NOMO-1 (cell line): ENCODE measurements at regions not wholly inside any gene's neighbourhood (a gene's known extent, or its start where the extent isn't known, plus 50 kb on each side); places are given as distances from the start of the nearest gene placed in this dataset.

ENCODE experiments used
- DNase-seq, 2 experiments: peaks; one replicate each; lab custom pipeline; 2025; ENCODE audit not compliant: unreplicated experiment in 2 of 2; lab: John Stamatoyannopoulos, UW

- no peak for DNase-seq
These were observed 62.7 kb downstream of the NPTX2 start for GRCh38 chr7:98679741-98680140.

GRCh38 chr7:98681511-98681910 is 64.4 kb downstream of the NPTX2 start:
- no peak for DNase-seq

- DNase-seq: peak; percentile 24 to 51
These were observed 64.9 kb downstream of the NPTX2 start for GRCh38 chr7:98681951-98682350.

GRCh38 chr7:98683514-98683913 is 66.4 kb downstream of the NPTX2 start:
- DNase-seq: no peak

GRCh38 chr7:98685541-98685940 is 68.5 kb downstream of the NPTX2 start:
- no peak for DNase-seq

DNA sequence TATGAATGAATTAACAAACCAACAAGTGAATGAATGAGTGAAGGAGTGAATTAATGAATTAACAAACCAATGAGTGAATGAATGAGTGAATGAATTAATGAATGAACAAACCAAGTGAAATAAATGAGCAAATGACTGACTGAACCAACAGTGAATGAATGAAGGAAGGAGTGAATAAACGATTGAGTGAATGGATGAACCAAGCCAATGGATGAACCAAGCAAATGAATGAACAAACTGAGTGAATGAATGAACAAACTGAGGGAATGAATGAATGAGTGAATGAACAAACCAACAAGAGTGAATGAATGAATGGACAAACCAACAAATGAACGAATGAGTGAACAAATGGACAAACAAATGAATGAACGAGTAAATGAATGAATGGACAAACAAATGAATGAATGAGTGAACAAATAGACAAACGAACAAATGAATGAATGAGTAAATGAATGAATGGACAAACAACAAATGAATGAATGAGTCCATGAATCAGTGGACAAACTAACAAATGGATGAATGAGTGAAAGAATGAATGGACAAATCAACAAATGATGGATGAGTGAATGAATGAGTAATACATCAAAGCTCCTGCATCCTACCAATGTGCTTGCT is 69.5 kb downstream of the NPTX2 start:
- DNase-seq: no peak

DNA sequence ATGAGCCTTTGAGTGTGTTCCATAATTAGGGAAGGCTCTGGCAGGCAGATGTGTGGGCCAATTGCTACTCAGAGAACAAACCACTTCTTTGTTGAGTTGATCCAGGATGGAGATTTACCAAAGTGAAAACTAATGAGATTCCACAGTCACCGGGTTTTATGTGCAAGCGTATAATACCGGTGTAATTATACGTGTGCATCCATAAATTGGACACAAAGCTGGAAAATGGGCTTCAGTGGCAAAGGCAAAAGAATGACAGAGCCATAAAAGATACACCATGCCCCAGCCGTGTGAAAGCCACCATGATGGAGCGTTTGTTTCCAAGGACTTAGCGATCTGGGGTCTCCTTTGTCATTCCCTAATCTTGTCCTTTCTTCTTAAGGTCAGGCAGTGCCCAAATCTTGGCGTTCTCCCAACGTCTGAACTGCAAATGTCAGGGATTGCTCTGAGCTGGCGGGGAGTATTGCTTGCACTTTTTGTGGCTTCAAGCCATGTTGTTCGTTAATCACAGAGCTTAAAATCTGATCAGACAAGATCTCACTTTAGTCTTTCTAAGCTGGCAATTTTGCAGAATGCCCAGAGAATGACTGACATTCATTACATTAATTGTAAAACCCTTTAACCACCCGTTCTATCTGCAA is 70.1 kb downstream of the NPTX2 start:
- peak in 1 of 2 experiments; percentile 7 for DNase-seq

- no peak for DNase-seq
These were observed 74.5 kb downstream of the NPTX2 start for GRCh38 chr7:98691619-98692018.

DNA sequence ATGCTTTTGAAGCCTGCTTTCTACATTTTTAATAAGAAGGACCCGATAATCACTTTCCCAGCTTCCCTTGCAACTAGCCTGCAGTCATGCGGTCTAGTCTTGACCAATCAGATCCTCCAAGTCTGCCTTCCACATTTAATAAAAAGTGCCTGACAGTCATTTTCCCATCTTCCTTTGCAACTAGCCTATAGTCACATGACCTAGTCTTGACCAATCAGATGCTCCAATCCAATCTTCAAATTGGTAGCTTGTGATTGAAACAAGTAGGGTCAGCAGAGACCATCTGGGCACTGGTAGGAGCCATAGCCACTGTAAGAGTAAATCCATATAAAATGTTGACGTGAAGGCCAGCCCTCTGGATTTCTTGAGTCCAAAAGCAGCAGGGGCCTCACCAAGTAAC is 80.0 kb downstream of the NPTX2 start:
- no peak for DNase-seq

GRCh38 chr7:98697485-98698240 is 80.6 kb downstream of the NPTX2 start:
- DNase-seq: no peak

DNA sequence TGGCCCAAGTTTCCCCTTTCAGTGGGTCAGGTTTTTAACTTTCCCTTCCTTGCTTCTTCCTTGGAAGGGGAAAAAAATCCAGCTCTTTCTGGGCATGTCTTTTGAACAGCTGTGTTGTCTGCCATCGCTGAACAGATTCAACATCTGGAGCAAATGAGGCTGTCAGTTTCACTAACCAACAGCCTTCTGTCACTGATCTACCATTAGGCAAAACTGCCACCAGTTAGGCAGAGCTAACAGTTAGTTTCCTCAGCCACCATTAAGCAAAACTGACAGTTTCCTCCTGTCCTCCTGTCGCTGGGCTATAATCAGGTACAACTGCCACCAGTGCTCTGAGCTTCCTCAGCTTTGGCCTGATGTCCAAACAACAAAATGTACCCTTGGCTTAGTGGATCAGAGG is 81.9 kb downstream of the NPTX2 start:
- DNase-seq: no peak

GRCh38 chr7:98700533-98700932 is 83.4 kb downstream of the NPTX2 start:
- DNase-seq: no peak

DNA sequence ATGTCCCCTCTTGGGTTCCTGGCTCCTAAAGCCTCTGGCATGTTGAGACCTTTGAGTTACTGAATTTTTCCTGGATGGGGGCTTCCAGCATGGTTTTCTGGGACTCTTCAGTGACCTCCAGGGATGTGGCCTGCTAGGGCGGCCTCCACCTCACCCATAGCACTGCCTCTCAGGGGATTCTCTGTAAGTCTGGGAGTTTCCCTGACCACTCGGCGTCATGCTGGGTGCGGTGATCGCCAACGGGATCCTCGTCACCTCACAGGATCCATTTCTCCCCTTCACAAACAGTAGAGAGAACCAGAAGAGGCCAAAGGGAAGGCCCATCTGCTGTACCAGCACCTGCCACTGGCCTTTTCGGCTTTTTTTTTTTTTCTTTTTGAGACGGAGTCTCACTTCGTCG is 84.3 kb downstream of the NPTX2 start:
- DNase-seq: no peak

GRCh38 chr7:98702021-98702420 is 84.9 kb downstream of the NPTX2 start:
- DNase-seq: no peak

GRCh38 chr7:98703916-98704315 is 86.8 kb downstream of the NPTX2 start:
- DNase-seq: peak; percentile 8

- DNase-seq: no peak
These were observed 88.5 kb downstream of the NPTX2 start for GRCh38 chr7:98705626-98706025.

GRCh38 chr7:98707076-98707475 is 90.0 kb downstream of the NPTX2 start:
- no peak for DNase-seq

GRCh38 chr7:98711945-98712344 is 94.9 kb downstream of the NPTX2 start:
- DNase-seq: no peak

- no peak for DNase-seq
These were observed 96.2 kb downstream of the NPTX2 start for GRCh38 chr7:98713165-98713810.

DNA sequence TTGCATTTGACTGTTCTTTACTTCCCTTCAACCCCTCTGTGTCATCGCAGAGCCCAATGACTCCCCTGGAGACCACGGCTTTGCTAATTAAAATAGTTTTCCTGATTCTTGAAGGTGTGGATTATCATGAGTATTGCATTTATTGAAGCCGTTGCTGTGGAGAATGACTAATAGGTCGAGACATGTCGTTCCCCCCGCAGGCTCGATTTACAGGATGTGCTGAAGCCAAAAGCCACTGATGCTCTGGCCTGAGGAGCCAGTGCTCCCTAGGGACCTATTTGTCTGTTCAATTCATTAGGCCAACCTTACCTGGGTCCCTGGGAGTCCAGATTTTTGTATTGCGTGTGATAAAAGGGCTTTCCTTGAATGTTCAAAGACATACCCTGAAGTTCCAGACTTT is 102.3 kb downstream of the NPTX2 start:
- DNase-seq: no peak

- no peak for DNase-seq
These were observed 105.3 kb downstream of the NPTX2 start for GRCh38 chr7:98722402-98722801.

DNA sequence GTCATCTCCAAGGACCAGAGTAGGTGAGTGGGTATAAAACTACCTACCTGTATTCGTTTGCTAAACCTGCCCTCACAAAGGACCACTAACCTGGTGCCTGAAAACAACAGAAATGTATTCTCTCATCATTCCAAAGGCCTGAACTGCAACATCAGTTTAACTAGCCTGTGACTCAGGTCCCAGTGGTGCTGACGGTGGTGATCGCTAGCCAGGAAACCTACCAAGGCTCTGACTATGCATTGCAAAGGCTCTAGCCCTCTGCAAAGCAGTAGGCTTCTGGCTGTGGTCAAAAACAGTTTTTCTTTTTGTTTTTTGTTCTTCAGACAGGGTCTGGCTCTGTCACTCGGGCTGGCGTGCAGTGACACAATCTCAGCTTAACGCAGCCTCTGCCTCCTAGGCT is 107.5 kb downstream of the NPTX2 start:
- DNase-seq: no peak
